Colonic mucosa (tissue), 4 donors: ENCODE measurements at regions not wholly inside any gene's neighbourhood (a gene's known extent, or its start where the extent isn't known, plus 50 kb on each side); places are given as distances from the start of the nearest gene placed in this dataset.

Source experiments
- DNase-seq: peaks from one replicate; pipeline ENCODE4 v3.0.0-alpha.2; 2020
- H3K27ac ChIP-seq: fragments of 200-600 bp; one replicate; pipeline ENCODE4 v1.8.0; 2021
- H3K27me3 ChIP-seq: fragments of 200-600 bp; one replicate; pipeline ENCODE4 v1.8.0; 2021
- H3K36me3 ChIP-seq: fragments of 200-600 bp; one replicate; pipeline ENCODE4 v1.8.0; 2021
- H3K4me1 ChIP-seq: fragments of 200-600 bp; one replicate; pipeline ENCODE4 v1.8.0; 2021; ENCODE audit warnings: mild to moderate bottlenecking
- H3K4me3 ChIP-seq: fragments of 200-600 bp; one replicate; pipeline ENCODE4 v1.8.0; 2021
- H3K9ac ChIP-seq, 2 donors: one replicate each; pipeline ENCODE4 v1.7.0; 2013; ENCODE audit warnings: control low read depth in 2 of 2, low read depth in 2 of 2, low read length in 2 of 2
- H3K9me3 ChIP-seq: fragments of 200-600 bp; one replicate; pipeline ENCODE4 v1.8.0; 2021
- intact Hi-C: fragments of 100-400 bp; cut with DNase I; formaldehyde crosslinking; loops from one replicate; pipeline ENCODE4 v1.14.1; 2022
- TF ChIP-seq, protein P1 (sequence below): fragments of 200-600 bp; IDR thresholded peaks from one replicate; pipeline ENCODE4 v1.8.0; 2022; ENCODE audit warnings: antibody characterized with exemption, mild to moderate bottlenecking
- donor health status: healthy.
- donor health status: DM: no; HTN: no; CAD: no.
- donor health status: DM: no; HTN: no; CAD: no.

DNA sequence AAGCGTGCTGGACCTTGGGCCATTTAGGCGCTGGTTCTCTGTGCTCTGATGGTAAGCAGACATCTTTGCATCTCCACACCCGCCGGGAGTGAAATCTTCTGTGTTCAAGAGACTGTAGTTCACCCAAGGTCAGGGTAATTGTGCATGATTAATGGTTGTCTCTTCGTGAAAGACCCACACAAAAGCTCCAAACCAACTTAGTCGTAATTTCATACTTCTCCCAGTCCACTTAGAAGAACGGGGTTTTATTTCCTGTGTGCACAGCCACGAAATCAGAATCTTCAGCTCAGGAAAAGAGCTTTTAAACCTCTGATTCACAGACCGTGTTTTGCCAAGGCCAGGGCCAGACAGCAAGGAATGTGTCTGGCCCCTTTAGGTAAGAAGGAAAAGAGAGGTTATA lies 640.9 kb downstream of the MED13L start:
- intact Hi-C loops = loop anchor here (10.0 kb wide), 1 partner anchor 972 kb away; no protein-coding TSS in a partner anchor
- Histone ChIP-seq H3K4me3 (no peak overlapping the region), H3K9ac (no peak overlapping the region), H3K4me1 (no peaks in the 10 kb centered on the region), H3K27me3 (no peaks in the 10 kb centered on the region), H3K9me3 (no peaks in the 10 kb centered on the region), H3K36me3 (no peaks in the 10 kb centered on the region), H3K27ac (no peak overlapping the region)
- TF ChIP-seq, protein P1, sequence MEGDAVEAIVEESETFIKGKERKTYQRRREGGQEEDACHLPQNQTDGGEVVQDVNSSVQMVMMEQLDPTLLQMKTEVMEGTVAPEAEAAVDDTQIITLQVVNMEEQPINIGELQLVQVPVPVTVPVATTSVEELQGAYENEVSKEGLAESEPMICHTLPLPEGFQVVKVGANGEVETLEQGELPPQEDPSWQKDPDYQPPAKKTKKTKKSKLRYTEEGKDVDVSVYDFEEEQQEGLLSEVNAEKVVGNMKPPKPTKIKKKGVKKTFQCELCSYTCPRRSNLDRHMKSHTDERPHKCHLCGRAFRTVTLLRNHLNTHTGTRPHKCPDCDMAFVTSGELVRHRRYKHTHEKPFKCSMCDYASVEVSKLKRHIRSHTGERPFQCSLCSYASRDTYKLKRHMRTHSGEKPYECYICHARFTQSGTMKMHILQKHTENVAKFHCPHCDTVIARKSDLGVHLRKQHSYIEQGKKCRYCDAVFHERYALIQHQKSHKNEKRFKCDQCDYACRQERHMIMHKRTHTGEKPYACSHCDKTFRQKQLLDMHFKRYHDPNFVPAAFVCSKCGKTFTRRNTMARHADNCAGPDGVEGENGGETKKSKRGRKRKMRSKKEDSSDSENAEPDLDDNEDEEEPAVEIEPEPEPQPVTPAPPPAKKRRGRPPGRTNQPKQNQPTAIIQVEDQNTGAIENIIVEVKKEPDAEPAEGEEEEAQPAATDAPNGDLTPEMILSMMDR = no peak
- no peak for DNase-seq

DNA sequence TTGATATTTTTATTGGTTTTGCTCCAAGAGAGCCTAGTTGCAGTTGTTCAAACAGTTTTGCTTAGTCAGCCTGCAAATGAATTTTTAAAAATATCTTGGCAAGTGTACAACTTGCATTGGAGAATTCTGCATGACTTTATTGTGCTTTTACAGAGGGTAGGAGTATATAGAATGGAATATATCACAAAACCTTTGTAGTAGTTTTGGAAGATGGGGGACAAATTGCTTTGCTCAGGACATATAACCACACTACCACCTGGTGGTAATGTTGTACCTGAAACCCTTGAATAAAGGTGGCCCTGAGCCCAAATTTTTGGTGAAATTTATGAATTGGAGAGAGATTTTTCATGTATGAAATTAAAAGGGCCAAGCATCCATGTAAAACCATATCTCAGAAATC lies 645.2 kb downstream of the MED13L start:
- intact Hi-C loops = loop anchor here (10.0 kb wide), 1 partner anchor 968 kb away; no protein-coding TSS in a partner anchor

DNA sequence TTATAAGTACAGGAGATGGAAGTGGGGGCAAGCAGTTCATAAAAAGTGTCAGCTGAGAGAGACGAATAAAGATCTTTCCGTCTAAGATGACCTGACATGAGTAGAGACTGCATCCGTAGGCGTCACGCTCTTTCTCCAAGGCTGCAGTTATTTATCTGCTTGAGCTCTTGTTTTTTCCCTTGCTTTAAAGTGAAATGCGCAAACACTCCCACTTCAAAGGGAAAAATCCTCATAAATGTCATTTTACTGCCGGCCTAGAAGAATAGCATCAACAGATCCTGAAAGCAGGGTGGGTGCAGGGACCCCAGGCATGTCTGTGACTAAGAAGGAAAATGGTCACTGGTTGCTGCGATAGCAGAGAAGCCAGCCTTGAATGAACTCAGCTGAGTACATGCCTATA lies 647.4 kb downstream of the MED13L start:
- TF ChIP-seq, protein P1 = no peak
- intact Hi-C loops = loop anchor here (10.0 kb wide), 1 partner anchor 965 kb away; no protein-coding TSS in a partner anchor

More for the DNA sequence above, 645.2 kb downstream of the MED13L start:
- Histone ChIP-seq H3K9ac (no peak overlapping the region), H3K4me1 (no peaks in the 10 kb centered on the region), H3K4me3 (no peak overlapping the region), H3K27me3 (no peaks in the 10 kb centered on the region), H3K9me3 (no peaks in the 10 kb centered on the region), H3K27ac (no peak overlapping the region), H3K36me3 (no peaks in the 10 kb centered on the region)
- no peak for DNase-seq
- TF ChIP-seq, protein P1 = no peak

DNA sequence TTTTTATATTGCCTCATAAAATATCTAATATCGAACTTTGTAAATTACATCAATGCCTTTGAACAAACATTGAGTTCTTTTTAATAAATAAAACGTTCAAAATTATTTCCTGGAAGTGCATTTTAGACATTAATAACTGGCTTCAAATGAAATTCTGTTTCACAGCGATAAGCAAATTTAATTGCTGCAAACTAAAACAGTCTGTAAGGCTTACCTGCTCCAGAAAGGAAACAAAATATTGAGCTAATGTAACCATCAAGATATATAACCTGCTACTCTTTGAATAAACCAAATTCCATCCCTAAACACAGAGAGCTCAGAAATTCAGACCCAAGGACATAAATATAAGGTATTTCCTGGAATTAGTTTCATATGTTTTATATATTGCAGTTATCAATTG lies 651.3 kb downstream of the MED13L start:
- TF ChIP-seq, protein P1 = no peak
- intact Hi-C loops = loop anchor here (10.0 kb wide), 1 partner anchor 129 kb away; no protein-coding TSS in a partner anchor

More for the DNA sequence above, 647.4 kb downstream of the MED13L start:
- H3K27me3 ChIP-seq = no peaks in the 10 kb centered on the region
- no peak overlapping the region for H3K27ac ChIP-seq
- H3K4me1 ChIP-seq = no peaks in the 10 kb centered on the region
- no peak overlapping the region for H3K9ac ChIP-seq
- no peak for DNase-seq
- H3K36me3 ChIP-seq = no peaks in the 10 kb centered on the region
- no peaks in the 10 kb centered on the region for H3K9me3 ChIP-seq
- no peak overlapping the region for H3K4me3 ChIP-seq

DNA sequence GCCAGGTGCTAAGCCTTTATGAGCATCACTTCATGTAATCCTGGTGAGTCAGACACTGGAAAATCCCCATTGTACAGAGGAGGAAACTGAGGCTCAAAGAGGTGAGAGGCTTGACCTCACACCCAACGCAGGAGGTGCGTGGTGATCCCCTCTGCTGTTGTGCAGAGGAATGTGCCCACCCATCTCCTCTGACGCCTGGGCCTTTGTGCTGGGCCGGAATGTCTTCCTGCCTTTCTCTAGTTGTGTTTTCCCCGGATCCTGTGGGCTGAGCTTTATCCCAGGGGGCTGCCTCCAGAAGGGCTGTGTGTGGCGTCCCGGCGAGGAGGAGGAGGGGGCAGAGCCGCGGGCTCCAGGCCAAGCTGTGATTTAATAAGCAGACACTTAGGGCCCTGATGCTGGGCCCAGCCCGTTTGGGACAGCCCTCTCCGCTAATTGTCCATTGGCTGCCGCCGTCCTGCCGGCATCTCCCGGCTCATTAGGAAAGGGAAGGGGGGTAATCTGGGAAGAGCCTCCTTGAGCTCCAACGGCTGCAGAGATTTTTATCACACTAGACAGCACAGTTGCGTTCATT lies 653.6 kb downstream of the MED13L start:
- no peak for DNase-seq

More for the DNA sequence above, 651.3 kb downstream of the MED13L start:
- no peak overlapping the region for H3K27ac ChIP-seq
- no peaks in the 10 kb centered on the region for H3K9me3 ChIP-seq
- DNase-seq = no peak
- H3K4me1 ChIP-seq = no peaks in the 10 kb centered on the region
- no peaks in the 10 kb centered on the region for H3K36me3 ChIP-seq
- H3K27me3 ChIP-seq = no peaks in the 10 kb centered on the region
- H3K9ac ChIP-seq = no peak overlapping the region
- no peak overlapping the region for H3K4me3 ChIP-seq

More for the DNA sequence above, 653.6 kb downstream of the MED13L start:
- no peaks in the 10 kb centered on the region for H3K27me3 ChIP-seq
- H3K9ac ChIP-seq = no peak overlapping the region
- TF ChIP-seq, protein P1 = no peak
- intact Hi-C loops = loop anchor here (10.0 kb wide), 1 partner anchor 131 kb away; no protein-coding TSS in a partner anchor
- no peaks in the 10 kb centered on the region for H3K36me3 ChIP-seq
- no peaks in the 10 kb centered on the region for H3K4me1 ChIP-seq
- H3K9me3 ChIP-seq = no peaks in the 10 kb centered on the region
- no peak overlapping the region for H3K4me3 ChIP-seq
- no peak overlapping the region for H3K27ac ChIP-seq
